K562 (cell line): ENCODE measurements at regions not wholly inside any gene's neighbourhood (a gene's known extent, or its start where the extent isn't known, plus 50 kb on each side); places are given as distances from the start of the nearest gene placed in this dataset.

ENCODE experiments used
- ATAC-seq: fragments of 200-7000 bp; cut with Tn5 transposase; 3 replicates; pipeline ENCODE4 v1.9.1; 2020; ENCODE audit warnings: moderate library complexity
- BruUV-seq: library from RNA; stranded (reverse); fragments of 400-500 nt; replicated peaks from 2 replicates; lab custom pipeline; 2021; lab: Mats Ljungman, UMichigan
- CTCF ChIA-PET: fragments of 300-600 bp; formaldehyde crosslinking; extraction: SDS; loops from one replicate; lab custom pipeline; 2021; ENCODE audit warnings: low intra/inter-chr PET ratio; lab: Yijun Ruan, JAX
- POLR2A ChIA-PET: fragments of 300-600, 350-650 bp; sonication (Branson Sonifier 250); formaldehyde crosslinking; extraction: SDS; loops from one replicate; lab custom pipeline; 2021; ENCODE audit warnings: antibody characterized with exemption, inconsistent platforms; lab: Yijun Ruan, JAX
- DNase-seq, 4 experiments: peaks; one replicate each; pipeline versions ENCODE4 v3.0.0 to v3.0.0-alpha.2; 2011 to 2018; ENCODE audit warnings: low spot score in 3 of 4, mixed read lengths in 3 of 4; ENCODE audit errors: extremely low read depth in 1 of 4
- FAIRE-seq: peaks from 2 replicates; lab custom pipeline; 2011; peaks lifted over from hg19 to GRCh38; lab: Jason Lieb, UNC
- H2AFZ ChIP-seq: 2 replicates; pipeline ENCODE4 v1.6.0; 2011; ENCODE audit warnings: low read depth, low read length, control low read depth, inconsistent platforms
- H3K27ac ChIP-seq: fragments of 200-600 bp; 3 replicates; pipeline ENCODE4 v1.8.0; 2011; ENCODE audit warnings: low read depth, mild to moderate bottlenecking, control low read depth, inconsistent platforms, low read length, moderate library complexity, mixed read lengths; ENCODE audit errors: extremely low read depth
- H3K27me3 ChIP-seq, 2 experiments: fragments of 300-600 bp in 1 of 2; 2 replicates in 1 of 2; 3 replicates in 1 of 2; pipeline versions ENCODE4 v1.6.0 to v1.8.0; 2011; ENCODE audit warnings: inconsistent platforms in 2 of 2, low read length in 2 of 2, mild to moderate bottlenecking in 1 of 2, mixed read lengths in 1 of 2, moderate library complexity in 1 of 2; ENCODE audit not compliant: control insufficient read depth in 2 of 2, insufficient read depth in 2 of 2
- H3K36me3 ChIP-seq: fragments of 300-600 bp; 3 replicates; pipeline ENCODE4 v1.8.0; 2011; ENCODE audit warnings: mild to moderate bottlenecking, low read length, inconsistent platforms; ENCODE audit not compliant: control insufficient read depth, insufficient read depth
- H3K4me1 ChIP-seq, 2 experiments: fragments of 200-600 bp in 1 of 2; replicated peaks in 1 of 2; 2 replicates in 1 of 2; 3 replicates in 1 of 2; pipeline versions ENCODE4 v1.5.1 to v1.8.0; 2011; ENCODE audit warnings: inconsistent platforms in 2 of 2, low read length in 2 of 2, mild to moderate bottlenecking in 1 of 2, mixed read lengths in 1 of 2, moderate library complexity in 1 of 2; ENCODE audit not compliant: control insufficient read depth in 2 of 2, insufficient read depth in 2 of 2
- H3K4me2 ChIP-seq: 2 replicates; pipeline ENCODE4 v1.6.1; 2011; ENCODE audit warnings: low read length, control low read depth, inconsistent platforms, mixed read lengths; ENCODE audit not compliant: insufficient read depth
- H3K4me3 ChIP-seq: fragments of 200-600 bp; sonication (generic), shearing (Covaris generic); 2 replicates; pipeline ENCODE4 v1.5.1; 2016; ENCODE audit warnings: control low read depth, inconsistent platforms
- H3K79me2 ChIP-seq: fragments of 200-600 bp; 3 replicates; pipeline ENCODE4 v1.8.0; 2011; ENCODE audit warnings: low read length, inconsistent platforms; ENCODE audit not compliant: control insufficient read depth, insufficient read depth
- H3K9ac ChIP-seq, 2 experiments: 2 replicates each; pipeline versions ENCODE4 v1.6.0 to v1.6.1; 2011; ENCODE audit warnings: low read depth in 2 of 2, low read length in 2 of 2, control low read depth in 1 of 2, inconsistent platforms in 1 of 2, mild to moderate bottlenecking in 1 of 2, mixed read lengths in 1 of 2; ENCODE audit not compliant: insufficient read depth in 1 of 2
- H3K9me1 ChIP-seq: one replicate; pipeline ENCODE4 v1.6.0; 2011; ENCODE audit warnings: inconsistent platforms, mild to moderate bottlenecking, low read length, moderate library complexity; ENCODE audit not compliant: control insufficient read depth, insufficient read depth
- H3K9me3 ChIP-seq: replicated peaks from 2 replicates; pipeline ENCODE4 v1.5.1; 2011; ENCODE audit warnings: low read depth, low read length, inconsistent platforms; ENCODE audit not compliant: control insufficient read depth, insufficient read depth
- H4K20me1 ChIP-seq: replicated peaks from 2 replicates; pipeline ENCODE4 v1.6.1; 2011; ENCODE audit warnings: low read length, inconsistent platforms, mixed read lengths; ENCODE audit not compliant: control insufficient read depth, insufficient read depth
- CHD7 ChIP-seq: fragments of 200-600 bp; sonication (generic); IDR thresholded peaks from one replicate; pipeline ENCODE4 v1.6.1; 2012; ENCODE audit warnings: mild to moderate bottlenecking, low read depth, low read length, inconsistent platforms
- FOXJ2 ChIP-seq: fragments of 200-800 bp; sonication (Bioruptor generic); IDR thresholded peaks from 2 replicates; pipeline ENCODE4 v1.6.1; 2016; ENCODE audit warnings: missing genetic modification characterization, missing compliant biosample characterization
- GABPA ChIP-seq: fragments of 200-800 bp; sonication (Bioruptor generic); conservative IDR thresholded peaks from 2 replicates; pipeline ENCODE4 v1.6.1; 2016; ENCODE audit warnings: low read depth, missing genetic modification characterization, missing compliant biosample characterization
- KDM5B ChIP-seq: fragments of 200-600 bp; sonication (generic); IDR thresholded peaks from 2 replicates; pipeline ENCODE4 v1.6.1; 2012; ENCODE audit warnings: low read depth, mild to moderate bottlenecking, moderate library complexity, low read length, control low read depth, inconsistent platforms; ENCODE audit not compliant: insufficient replicate concordance
- NCOR1 ChIP-seq: fragments of 450-650 bp; IDR thresholded peaks from 2 replicates; pipeline ENCODE4 v1.6.1; 2016; ENCODE audit warnings: mild to moderate bottlenecking, moderate library complexity
- RFX1 ChIP-seq: fragments of 450-650 bp; IDR thresholded peaks from 2 replicates; pipeline ENCODE4 v1.6.1; 2016; ENCODE audit warnings: mild to moderate bottlenecking, moderate library complexity
- SETDB1 ChIP-seq: IDR thresholded peaks from one replicate; pipeline ENCODE4 v1.6.1; 2012; ENCODE audit warnings: low read length, control low read depth, inconsistent platforms
- SMARCB1 ChIP-seq: IDR thresholded peaks from 2 replicates; pipeline ENCODE4 v1.6.1; 2011; ENCODE audit warnings: improper control_type of control experiment, low read depth; ENCODE audit not compliant: insufficient read length
- SRSF7 ChIP-seq: fragments of 200-400 bp; formaldehyde crosslinking; optimal IDR thresholded peaks from 2 replicates; pipeline ENCODE3; 2017; ENCODE audit warnings: mild to moderate bottlenecking, low read depth, low read length
- TCF15 ChIP-seq: fragments of 250-450 bp; sonication (Bioruptor Pico); IDR thresholded peaks from 2 replicates; pipeline ENCODE4 v1.8.0; 2022; ENCODE audit warnings: moderate library complexity, mild to moderate bottlenecking, inconsistent platforms
- ZNF146 ChIP-seq: IDR thresholded peaks from one replicate; pipeline ENCODE4 v1.6.1; 2018; ENCODE audit warnings: missing compliant biosample characterization; ENCODE audit not compliant: unreplicated experiment
- ZNF584 ChIP-seq: fragments of 200-800 bp; sonication (Bioruptor generic); IDR thresholded peaks from 2 replicates; pipeline ENCODE4 v1.6.1; 2016; ENCODE audit warnings: low read depth, mild to moderate bottlenecking, missing genetic modification characterization, missing compliant biosample characterization
- WGBS: fragments of 100-300 bp; shearing (Covaris generic); methylation state at CpG from one replicate; pipeline ENCODE4 v1.1.6; 2016; ENCODE audit warnings: low coverage, mixed read lengths; ENCODE audit not compliant: insufficient coverage; ENCODE audit errors: missing lambda C conversion rate; 5-methylcytosine and 5-hydroxymethylcytosine counted together
- in situ Hi-C: fragments of 300-500 bp; cut with MboI; formaldehyde crosslinking; loops from 4 replicates; pipeline ENCODE4 v1.15.0; 2018; ENCODE audit warnings: inconsistent platforms, mixed read lengths
- intact Hi-C: fragments of 100-400 bp; cut with micrococcal nuclease; formaldehyde crosslinking; loops from 2 replicates; pipeline ENCODE4 v1.14.2; 2022

GRCh38 chr3:73893089-73893488 lies 268.3 kb upstream of the PDZRN3 start:
- BruUV-seq = no TSS peak
- Histone ChIP-seq H3K4me1 (no peaks in the 10 kb centered on the region), H3K36me3 (no peaks in the 10 kb centered on the region), H3K27me3 (no peaks in the 10 kb centered on the region), H4K20me1 (no peaks in the 10 kb centered on the region), H3K9me3 (no peaks in the 10 kb centered on the region), H2AFZ (no peak overlapping the region), H3K4me2 (no peak overlapping the region), H3K4me3 (no peak overlapping the region), H3K9me1 (no peaks in the 10 kb centered on the region), H3K79me2 (no peaks in the 10 kb centered on the region), H3K9ac (no peak overlapping the region), H3K27ac (no peak overlapping the region)
- WGBS = 5% methylated on average over 2 of the region's 2 CpGs
- ChIA-PET POLR2A (no interaction called here), CTCF (no interaction called here)
- DNase-seq (no peak), ATAC-seq (no peak), FAIRE-seq (no peak)
- in situ Hi-C loops (no loop called here), intact Hi-C loops (no loop called here)
- no peak for TF ChIP-seq SRSF7
- no peak for TF ChIP-seq CHD7
- no peak for TF ChIP-seq FOXJ2 (tag)
- TF ChIP-seq RFX1 = no peak
- no peak for TF ChIP-seq SMARCB1
- TF ChIP-seq ZNF146 (CRISPR knock-in tag) = no peak
- no peak for TF ChIP-seq NCOR1
- no peak for TF ChIP-seq GABPA
- TF ChIP-seq TCF15 (CRISPR knock-in tag) = no peak
- TF ChIP-seq KDM5B = no peak
- no peak for TF ChIP-seq SETDB1
- TF ChIP-seq ZNF584 (CRISPR knock-in tag) = no peak
